ENCODE measurements at regions not wholly inside any gene's neighbourhood (a gene's known extent, or its start where the extent isn't known, plus 50 kb on each side); places are given as distances from the start of the nearest gene placed in this dataset.

DNA sequence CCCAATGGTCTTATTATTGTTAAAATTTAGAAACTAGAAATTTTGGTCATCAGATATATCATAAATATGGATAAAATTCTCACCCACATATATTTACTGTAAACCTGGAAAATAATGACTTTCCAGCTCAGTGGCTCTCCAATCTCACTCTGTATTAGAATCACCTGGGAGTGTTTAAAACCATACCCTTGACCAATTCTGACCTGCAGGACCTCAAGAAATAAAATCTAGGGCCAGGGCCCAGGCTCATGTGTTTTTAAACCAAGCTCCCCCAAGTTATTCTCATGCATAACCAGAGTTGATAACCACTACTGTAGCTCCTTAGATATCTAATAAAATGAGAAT is 372.1 kb downstream of the SHQ1 start:
- TF ChIP-seq CTCF (conservative IDR thresholded peaks at IDR 0.05; ENCODE audit: low read depth, low read length), result no peak
- no peak for TF ChIP-seq EZH2 (IDR thresholded peaks at IDR 0.05; ENCODE audit: borderline replicate concordance, low read depth, low read length, poor library complexity, severe bottlenecking)
